HFFc6 (cell line): ENCODE measurements at regions not wholly inside any gene's neighbourhood (a gene's known extent, or its start where the extent isn't known, plus 50 kb on each side); places are given as distances from the start of the nearest gene placed in this dataset.

ENCODE experiments used
- DNase-seq: peaks from one replicate; pipeline ENCODE4 v3.0.0-alpha.2; 2018
- H3K27ac Mint-ChIP-seq: 2 replicates; pipeline ENCODE4 v1.8.0; 2020; ENCODE audit warnings: mild to moderate bottlenecking, mixed read lengths
- H3K27me3 Mint-ChIP-seq: 2 replicates; pipeline ENCODE4 v1.8.0; 2021; ENCODE audit warnings: mild to moderate bottlenecking, moderate library complexity, mixed read lengths; ENCODE audit not compliant: insufficient read depth
- H3K36me3 Mint-ChIP-seq: 2 replicates; pipeline ENCODE4 v1.8.0; 2021; ENCODE audit warnings: low read depth, mixed read lengths
- H3K4me1 Mint-ChIP-seq: 2 replicates; pipeline ENCODE4 v1.8.0; 2020; ENCODE audit warnings: low read depth, mixed read lengths
- H3K4me3 Mint-ChIP-seq: 2 replicates; pipeline ENCODE4 v1.8.0; 2020; ENCODE audit warnings: mild to moderate bottlenecking, moderate library complexity, mixed read lengths
- H3K9me3 Mint-ChIP-seq: 2 replicates; pipeline ENCODE4 v1.8.0; 2020; ENCODE audit warnings: mild to moderate bottlenecking, mixed read lengths
- CTCF ChIP-seq: fragments of 200-600 bp; sonication (generic); IDR thresholded peaks from 2 replicates; pipeline ENCODE4 v1.5.0; 2021; ENCODE audit warnings: antibody characterized with exemption, mild to moderate bottlenecking

GRCh38 chr2:66684289-66684688 lies 249.4 kb downstream of the MEIS1 start:
- Mint-ChIP-seq H3K36me3 (no peaks in the 10 kb centered on the region), H3K27me3 (0 out of 2 replicates have a peak, but pooled peaks cover 2% of the 10 kb centered on the region), H3K27ac (no peak overlapping the region), H3K9me3 (no peaks in the 10 kb centered on the region), H3K4me1 (peaks cover 8% of the 10 kb centered on the region), H3K4me3 (no peak overlapping the region)
- no peak for TF ChIP-seq CTCF
- no peak for DNase-seq

GRCh38 chr2:66686755-66687154 lies 251.8 kb downstream of the MEIS1 start:
- no peak for TF ChIP-seq CTCF
- H3K4me3 Mint-ChIP-seq: no peak overlapping the region
- H3K27ac Mint-ChIP-seq: no peak overlapping the region
- H3K9me3 Mint-ChIP-seq: no peaks in the 10 kb centered on the region
- no peaks in the 10 kb centered on the region for H3K36me3 Mint-ChIP-seq
- H3K27me3 Mint-ChIP-seq: 0 out of 2 replicates have a peak, but pooled peaks cover 2% of the 10 kb centered on the region
- peaks cover 8% of the 10 kb centered on the region for H3K4me1 Mint-ChIP-seq
- DNase-seq: no peak

GRCh38 chr2:66688951-66689350 lies 254.0 kb downstream of the MEIS1 start:
- TF ChIP-seq CTCF: no peak
- H3K27ac Mint-ChIP-seq: no peak overlapping the region
- H3K4me1 Mint-ChIP-seq: peaks cover 8% of the 10 kb centered on the region

GRCh38 chr2:66689456-66690051 lies 254.6 kb downstream of the MEIS1 start:
- Mint-ChIP-seq H3K36me3 (no peaks in the 10 kb centered on the region), H3K27ac (no peak overlapping the region), H3K4me1 (peaks cover 4% of the 10 kb centered on the region), H3K27me3 (no peaks in the 10 kb centered on the region), H3K4me3 (no peak overlapping the region), H3K9me3 (no peaks in the 10 kb centered on the region)
- DNase-seq: no peak
- no peak for TF ChIP-seq CTCF

More at GRCh38 chr2:66688951-66689350, 254.0 kb downstream of the MEIS1 start:
- no peak for DNase-seq
- H3K27me3 Mint-ChIP-seq: no peaks in the 10 kb centered on the region
- H3K4me3 Mint-ChIP-seq: no peak overlapping the region
- no peaks in the 10 kb centered on the region for H3K36me3 Mint-ChIP-seq
- no peaks in the 10 kb centered on the region for H3K9me3 Mint-ChIP-seq

- H3K9me3 Mint-ChIP-seq: no peaks in the 10 kb centered on the region
- no peaks in the 10 kb centered on the region for H3K27me3 Mint-ChIP-seq
- TF ChIP-seq CTCF: no peak
- H3K4me3 Mint-ChIP-seq: no peak overlapping the region
- DNase-seq: no peak
- H3K4me1 Mint-ChIP-seq: no peaks in the 10 kb centered on the region
- no peaks in the 10 kb centered on the region for H3K36me3 Mint-ChIP-seq
- H3K27ac Mint-ChIP-seq: no peak overlapping the region
Observed at GRCh38 chr2:66691031-66691965, 256.4 kb downstream of the MEIS1 start.
